Upper lobe of left lung (tissue), 4 donors: ENCODE measurements at regions not wholly inside any gene's neighbourhood (a gene's known extent, or its start where the extent isn't known, plus 50 kb on each side); places are given as distances from the start of the nearest gene placed in this dataset.

Experiments
- EP300 ChIP-seq, 4 donors: sonication (generic); formaldehyde crosslinking; IDR thresholded peaks; one replicate each; pipeline ENCODE4 v1.5.1; 2017; ENCODE audit warnings: antibody characterized with exemption in 4 of 4, control low read depth in 2 of 4
- TF ChIP-seq, protein P1 (sequence below), 6 experiments: fragments of 450-650 bp in 4 of 6; fragments of 200-600 bp in 2 of 6; sonication (generic) in 2 of 6; IDR thresholded peaks; one replicate each; pipeline ENCODE4 v1.5.1; 2016 to 2019; ENCODE audit warnings: antibody characterized with exemption in 6 of 6

DNA sequence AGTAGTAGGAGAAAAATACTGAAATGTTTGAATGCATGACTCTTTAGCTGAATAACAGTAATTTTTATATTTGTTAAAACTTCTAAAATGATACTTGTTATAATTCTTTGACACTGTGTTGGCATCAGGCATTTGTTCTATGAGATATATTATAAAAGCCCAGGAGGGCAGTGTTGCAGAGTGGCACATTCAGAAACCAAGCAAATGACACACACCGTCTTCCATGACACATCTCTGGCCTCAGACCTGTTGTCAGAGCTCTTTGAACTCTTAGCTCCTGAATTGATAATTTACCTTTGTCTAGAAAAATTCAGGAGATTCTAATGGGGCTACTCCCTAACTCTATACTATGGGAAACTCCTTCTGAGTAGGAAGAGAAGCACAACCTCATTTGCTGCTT lies 62.4 kb upstream of the MDFIC start:
- TF ChIP-seq, protein P1, sequence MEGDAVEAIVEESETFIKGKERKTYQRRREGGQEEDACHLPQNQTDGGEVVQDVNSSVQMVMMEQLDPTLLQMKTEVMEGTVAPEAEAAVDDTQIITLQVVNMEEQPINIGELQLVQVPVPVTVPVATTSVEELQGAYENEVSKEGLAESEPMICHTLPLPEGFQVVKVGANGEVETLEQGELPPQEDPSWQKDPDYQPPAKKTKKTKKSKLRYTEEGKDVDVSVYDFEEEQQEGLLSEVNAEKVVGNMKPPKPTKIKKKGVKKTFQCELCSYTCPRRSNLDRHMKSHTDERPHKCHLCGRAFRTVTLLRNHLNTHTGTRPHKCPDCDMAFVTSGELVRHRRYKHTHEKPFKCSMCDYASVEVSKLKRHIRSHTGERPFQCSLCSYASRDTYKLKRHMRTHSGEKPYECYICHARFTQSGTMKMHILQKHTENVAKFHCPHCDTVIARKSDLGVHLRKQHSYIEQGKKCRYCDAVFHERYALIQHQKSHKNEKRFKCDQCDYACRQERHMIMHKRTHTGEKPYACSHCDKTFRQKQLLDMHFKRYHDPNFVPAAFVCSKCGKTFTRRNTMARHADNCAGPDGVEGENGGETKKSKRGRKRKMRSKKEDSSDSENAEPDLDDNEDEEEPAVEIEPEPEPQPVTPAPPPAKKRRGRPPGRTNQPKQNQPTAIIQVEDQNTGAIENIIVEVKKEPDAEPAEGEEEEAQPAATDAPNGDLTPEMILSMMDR (IDR thresholded peaks at IDR 0.05) = no peak
- no peak for TF ChIP-seq EP300 (IDR thresholded peaks at IDR 0.05)
